ENCODE measurements at regions not wholly inside any gene's neighbourhood (a gene's known extent, or its start where the extent isn't known, plus 50 kb on each side); places are given as distances from the start of the nearest gene placed in this dataset.

GRCh38 chr2:181341855-181342600, 115.2 kb upstream of the ITGA4 start:
- DNase-seq (ENCODE audit: low read depth in 2 of 2), result no peak

GRCh38 chr2:181348107-181348837, 108.9 kb upstream of the ITGA4 start:
- DNase-seq (ENCODE audit: low read depth in 2 of 2), result no peak

- no peak for DNase-seq (ENCODE audit: low read depth in 2 of 2)
Measured at GRCh38 chr2:181352158-181352557, 105.0 kb upstream of the ITGA4 start.

GRCh38 chr2:181354626-181355025, 102.6 kb upstream of the ITGA4 start:
- DNase-seq (ENCODE audit: low read depth in 2 of 2), result peak; percentile 54 to 57

- DNase-seq (ENCODE audit: low read depth in 2 of 2), result peak in 1 of 2 experiments; percentile 20
Measured at GRCh38 chr2:181356526-181357130, 100.6 kb upstream of the ITGA4 start.

GRCh38 chr2:181357979-181358378, 99.2 kb upstream of the ITGA4 start:
- DNase-seq (ENCODE audit: low read depth in 2 of 2), result no peak

GRCh38 chr2:181362561-181362960, 94.6 kb upstream of the ITGA4 start:
- DNase-seq (ENCODE audit: low read depth in 2 of 2), result no peak

- DNase-seq (ENCODE audit: low read depth in 2 of 2), result no peak
Measured at GRCh38 chr2:181363164-181363563, 94.0 kb upstream of the ITGA4 start.

- peak; percentile 66 to 73 for DNase-seq (ENCODE audit: low read depth in 2 of 2)
Measured at GRCh38 chr2:181364492-181365170, 92.6 kb upstream of the ITGA4 start.

- no peak for DNase-seq (ENCODE audit: low read depth in 2 of 2)
Measured at GRCh38 chr2:181366675-181367175, 90.5 kb upstream of the ITGA4 start.

GRCh38 chr2:181367411-181367810, 89.8 kb upstream of the ITGA4 start:
- no peak for DNase-seq (ENCODE audit: low read depth in 2 of 2)

GRCh38 chr2:181367906-181368435, 89.2 kb upstream of the ITGA4 start:
- DNase-seq (ENCODE audit: low read depth in 2 of 2), result no peak

GRCh38 chr2:181370126-181370525, 87.1 kb upstream of the ITGA4 start:
- DNase-seq (ENCODE audit: low read depth in 2 of 2), result no peak

GRCh38 chr2:181371195-181371594, 86.0 kb upstream of the ITGA4 start:
- DNase-seq (ENCODE audit: low read depth in 2 of 2), result no peak

GRCh38 chr2:181371782-181372645, 85.2 kb upstream of the ITGA4 start:
- peak; percentile 67 to 77 for DNase-seq (ENCODE audit: low read depth in 2 of 2)

- DNase-seq (ENCODE audit: low read depth in 2 of 2), result no peak
Measured at GRCh38 chr2:181372646-181373040, 84.5 kb upstream of the ITGA4 start.

- peak; percentile 43 to 47 for DNase-seq (ENCODE audit: low read depth in 2 of 2)
Measured at GRCh38 chr2:181374781-181375675, 82.2 kb upstream of the ITGA4 start.

- no peak for DNase-seq (ENCODE audit: low read depth in 2 of 2)
Measured at GRCh38 chr2:181376442-181376841, 80.7 kb upstream of the ITGA4 start.

GRCh38 chr2:181376999-181377398, 80.2 kb upstream of the ITGA4 start:
- no peak for DNase-seq (ENCODE audit: low read depth in 2 of 2)

- DNase-seq (ENCODE audit: low read depth in 2 of 2), result no peak
Measured at GRCh38 chr2:181378491-181378890, 78.7 kb upstream of the ITGA4 start.

All from fibroblast of skin of left biceps (primary cell).